NCI-H526 (cell line): ENCODE measurements at regions not wholly inside any gene's neighbourhood (a gene's known extent, or its start where the extent isn't known, plus 50 kb on each side); places are given as distances from the start of the nearest gene placed in this dataset.
"Not testable (repeated sequence)": the region's sequence is repeated elsewhere in the genome, so short reads cannot be mapped to it uniquely, and the experiment has no call there.

Experiments used
- DNase-seq, 2 experiments: peaks; one replicate each; lab custom pipeline; 2025; lab: John Stamatoyannopoulos, UW

DNA sequence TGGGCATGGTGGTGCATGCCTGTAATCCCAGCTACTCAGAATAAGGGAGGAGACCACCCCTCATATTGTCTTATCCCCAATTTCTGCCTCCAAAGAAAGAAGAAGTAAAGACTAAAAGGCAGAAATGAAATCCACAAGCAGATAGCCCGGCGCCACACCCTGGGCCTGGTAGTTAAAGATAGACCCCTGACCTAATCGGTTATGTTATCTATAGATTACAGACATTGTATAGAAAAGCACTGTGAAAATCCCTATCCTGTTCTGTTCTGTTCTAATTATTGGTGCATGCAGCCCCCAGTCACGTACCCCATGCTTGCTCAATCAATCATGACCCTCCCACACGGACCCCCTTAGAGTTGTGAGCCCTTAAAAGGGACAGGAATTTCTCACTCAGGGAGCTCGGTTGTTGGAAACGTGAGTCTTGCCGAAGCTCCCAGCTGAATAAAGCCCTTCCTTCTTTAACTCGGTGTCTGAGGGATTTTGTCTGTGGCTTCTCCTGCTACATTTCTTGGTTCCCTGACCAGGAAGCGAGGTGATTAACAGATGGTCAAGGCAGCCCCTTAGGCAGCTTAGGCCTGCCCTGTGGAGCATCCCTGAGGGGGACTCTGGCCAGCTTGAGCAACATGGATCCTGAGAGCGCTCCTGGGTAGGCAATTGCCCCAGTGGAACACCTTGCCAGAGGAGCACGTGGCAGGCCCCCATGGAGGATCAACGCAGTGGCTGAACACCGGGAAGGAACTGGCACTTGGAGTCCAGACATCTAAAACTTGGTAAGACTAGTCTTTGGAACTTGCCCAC lies 188.7 kb upstream of the NDUFV2 start:
- DNase-seq = not testable (repeated sequence)

DNA sequence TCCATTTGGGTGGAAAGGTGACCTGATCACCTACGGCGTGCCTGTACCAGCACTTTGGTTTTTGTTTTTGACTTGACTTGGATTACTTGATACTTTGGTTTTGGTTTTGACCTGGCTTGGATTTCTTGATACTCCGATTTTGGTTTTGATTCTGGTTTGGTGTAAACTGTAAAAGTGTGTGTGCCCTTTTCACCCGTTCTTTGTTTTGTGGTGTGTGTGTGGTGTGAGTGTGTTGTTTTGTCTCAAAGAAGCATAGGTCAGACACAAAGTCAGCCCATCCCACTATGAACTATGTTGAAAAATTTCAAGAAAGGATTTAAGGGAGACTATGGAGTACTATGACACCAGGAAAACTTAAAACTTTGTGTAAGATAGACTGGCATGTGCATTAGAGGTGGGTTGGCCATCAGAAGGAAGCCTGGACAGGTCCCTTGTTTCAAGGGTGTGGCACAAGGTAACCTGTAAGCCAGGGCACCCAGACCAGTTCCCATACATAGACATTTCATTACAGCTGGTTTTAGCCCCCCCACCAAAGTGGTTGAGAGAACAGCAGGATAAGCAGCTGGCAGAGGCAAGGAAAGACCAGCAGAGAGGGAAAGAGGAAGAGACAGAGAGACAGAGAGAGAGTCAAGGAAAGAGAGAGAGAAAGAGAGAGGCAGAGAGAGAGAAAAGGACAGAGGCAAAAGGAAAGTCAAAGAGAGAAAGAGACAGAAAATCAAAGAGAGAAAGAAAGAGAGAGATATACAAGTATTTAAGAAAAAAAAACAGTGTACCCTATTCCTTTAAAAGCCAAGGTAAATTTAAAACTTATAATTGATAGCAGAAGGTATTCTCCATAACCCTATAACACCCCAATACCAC lies 187.9 kb upstream of the NDUFV2 start:
- not testable (repeated sequence) for DNase-seq

DNA sequence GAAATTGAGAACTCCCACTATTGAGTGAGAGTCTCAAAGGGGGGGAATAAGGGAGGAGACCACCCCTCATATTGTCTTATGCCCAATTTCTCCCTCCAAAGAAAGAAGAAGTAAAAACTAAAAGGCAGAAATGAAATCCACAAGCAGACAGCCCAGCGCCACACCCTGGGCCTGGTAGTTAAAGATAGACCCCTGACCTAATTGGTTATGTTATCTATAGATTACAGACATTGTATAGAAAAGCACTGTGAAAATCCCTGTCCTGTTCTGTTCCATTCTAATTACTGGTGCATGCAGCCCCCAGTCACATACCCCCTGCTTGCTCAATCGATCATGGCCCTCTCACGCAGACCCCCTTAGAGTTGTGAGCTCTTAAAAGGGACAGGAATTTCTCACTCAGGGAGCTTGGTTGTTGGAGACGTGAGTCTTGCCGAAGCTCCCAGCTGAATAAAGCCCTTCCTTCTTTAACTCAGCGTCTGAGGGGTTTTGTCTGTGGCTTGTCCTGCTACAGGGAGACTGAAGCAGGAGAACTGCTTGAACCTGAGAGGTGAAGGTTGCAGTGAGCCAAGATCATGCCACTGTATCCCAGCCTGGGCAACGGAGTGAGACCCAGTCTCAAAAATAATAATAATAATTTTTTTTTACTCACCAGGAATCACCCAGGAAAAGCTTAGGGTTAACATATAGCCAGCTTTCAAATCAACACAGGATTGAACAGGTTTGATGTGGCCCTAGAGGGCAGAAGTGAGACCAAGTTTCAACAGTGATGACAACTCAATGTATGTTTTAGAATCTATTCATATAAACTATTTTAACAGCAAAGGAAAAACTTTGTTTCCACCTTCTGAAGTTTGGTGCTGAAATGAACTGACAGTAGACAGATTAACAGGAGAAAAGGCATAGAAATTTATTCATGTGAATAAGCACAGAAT lies 181.4 kb upstream of the NDUFV2 start:
- DNase-seq = not testable (repeated sequence)

DNA sequence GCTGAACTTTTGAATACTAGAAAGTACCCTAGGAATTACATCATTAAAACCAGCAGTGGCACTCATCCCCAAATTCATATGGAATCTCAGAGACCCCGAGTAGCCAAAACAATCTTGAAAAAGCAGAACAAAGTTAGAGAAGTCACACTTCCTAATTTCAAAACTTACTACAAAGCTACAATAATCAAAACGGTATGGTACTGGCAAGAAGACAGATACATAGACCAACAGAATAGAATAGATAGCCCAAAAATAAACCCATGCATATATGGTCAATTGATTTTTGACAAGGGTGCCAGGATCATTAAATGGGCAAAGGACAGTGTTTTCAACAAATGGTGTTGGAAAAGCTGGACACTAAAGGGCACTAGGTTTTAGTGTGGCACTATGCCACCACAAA lies 176.0 kb upstream of the NDUFV2 start:
- DNase-seq = no peak

DNA sequence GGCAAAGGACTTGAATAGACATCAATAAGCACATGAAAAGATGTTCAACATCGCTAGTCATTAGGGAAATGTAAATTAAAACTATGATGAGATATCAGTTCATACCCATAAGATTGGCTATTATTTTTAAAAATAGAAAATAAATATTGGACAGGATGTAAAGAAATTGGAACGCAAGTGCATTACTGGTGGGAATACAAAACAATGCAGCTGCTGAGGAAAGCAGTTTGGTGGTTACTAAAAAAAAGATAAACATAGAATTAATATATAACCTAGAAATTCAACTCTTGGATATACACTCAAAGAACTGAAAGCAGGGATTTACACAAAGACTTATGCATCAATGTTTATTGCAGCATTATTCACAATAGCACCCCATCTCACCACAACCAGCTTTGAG lies 174.5 kb upstream of the NDUFV2 start:
- no peak for DNase-seq

DNA sequence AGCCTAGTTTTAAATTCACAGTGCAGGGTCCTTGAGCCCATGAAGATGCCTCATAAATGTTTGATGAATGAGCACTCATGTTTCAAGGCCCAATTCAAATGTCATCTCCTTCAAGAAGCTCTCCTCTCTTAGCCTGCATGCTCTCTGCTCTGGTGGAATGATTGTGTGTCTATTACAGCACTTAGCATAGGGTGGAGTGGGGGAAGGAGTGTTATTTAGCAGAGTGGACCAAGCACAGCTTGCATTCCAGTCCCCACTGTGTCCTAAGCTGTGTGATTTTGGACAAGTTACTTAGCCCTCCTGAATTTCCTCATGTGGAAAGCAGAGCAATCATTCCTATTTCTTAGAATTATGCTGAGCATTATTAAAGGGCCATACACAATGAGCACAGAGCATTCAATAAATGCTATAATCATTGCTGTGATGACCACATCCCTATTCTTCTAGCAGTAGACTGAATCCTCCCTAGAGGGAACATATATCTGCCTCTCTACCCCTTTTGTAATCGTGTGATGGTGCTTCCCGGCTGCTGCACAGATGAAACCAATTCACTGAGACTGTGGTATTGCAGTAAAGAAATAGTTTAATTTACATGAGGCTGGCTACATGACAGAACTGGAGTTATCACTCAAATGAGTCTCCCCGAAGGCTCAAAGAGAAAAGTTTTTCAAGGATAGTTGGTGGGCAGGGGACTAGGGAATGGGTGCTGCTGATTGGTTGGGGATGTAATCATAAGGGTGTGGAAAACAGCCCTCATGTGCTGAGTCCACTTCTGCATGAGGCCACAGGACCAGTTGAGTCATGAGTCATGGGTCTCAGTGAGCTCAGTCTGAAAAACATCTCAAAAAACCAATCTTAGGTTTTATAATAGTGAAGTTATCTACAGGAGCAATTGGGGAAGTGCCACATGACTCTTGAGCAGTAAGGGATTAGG lies 173.4 kb upstream of the NDUFV2 start:
- DNase-seq = no peak

DNA sequence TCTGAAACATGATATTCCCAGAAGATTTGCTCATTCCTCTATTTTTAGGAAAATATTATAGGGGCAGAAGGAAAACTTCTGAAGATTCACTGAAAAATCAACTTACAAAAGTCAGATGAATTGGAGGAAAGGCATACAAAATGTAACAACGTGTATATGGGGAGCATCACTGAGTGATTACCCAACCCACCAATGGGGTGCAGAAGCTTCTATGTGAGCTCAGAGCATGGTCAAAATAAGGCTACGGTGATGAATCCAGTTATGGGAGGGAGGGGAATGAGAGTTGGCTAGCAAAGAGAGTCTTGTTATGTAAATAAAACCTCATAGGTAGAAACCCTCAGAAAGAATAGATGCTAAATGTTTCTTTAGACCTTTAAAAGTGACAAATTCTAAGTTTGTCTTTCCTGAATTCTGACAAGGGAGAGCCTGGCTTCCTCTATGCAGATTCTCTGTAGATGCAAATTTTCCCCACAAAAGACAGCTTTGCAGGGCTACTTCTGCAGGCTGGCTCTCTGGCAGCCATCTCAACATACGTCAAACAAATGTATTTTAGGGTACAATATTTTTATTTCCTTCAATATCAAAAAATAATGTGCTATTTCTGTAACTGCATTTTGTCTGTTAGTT lies 171.4 kb upstream of the NDUFV2 start:
- DNase-seq = peak in 1 of 2 experiments; percentile 19

DNA sequence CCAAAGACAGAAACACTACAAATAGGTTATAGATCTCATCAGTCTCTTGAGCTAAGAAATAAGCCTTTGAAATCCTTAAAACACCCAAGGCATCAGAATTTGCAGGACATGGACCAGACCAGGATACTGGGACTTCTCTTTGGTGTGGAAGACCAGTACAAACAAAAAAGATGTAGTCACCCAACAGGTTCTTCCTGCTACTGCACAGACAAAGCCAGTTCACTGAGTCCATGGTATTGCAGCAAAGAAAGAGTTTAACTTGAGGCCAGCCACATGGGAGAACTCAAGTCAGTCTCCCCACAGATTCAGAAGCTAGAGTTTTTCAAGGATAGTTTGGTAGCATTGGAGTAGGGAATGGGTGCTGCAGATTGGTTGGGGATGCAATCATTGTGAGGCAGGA lies 169.6 kb upstream of the NDUFV2 start:
- DNase-seq = no peak

DNA sequence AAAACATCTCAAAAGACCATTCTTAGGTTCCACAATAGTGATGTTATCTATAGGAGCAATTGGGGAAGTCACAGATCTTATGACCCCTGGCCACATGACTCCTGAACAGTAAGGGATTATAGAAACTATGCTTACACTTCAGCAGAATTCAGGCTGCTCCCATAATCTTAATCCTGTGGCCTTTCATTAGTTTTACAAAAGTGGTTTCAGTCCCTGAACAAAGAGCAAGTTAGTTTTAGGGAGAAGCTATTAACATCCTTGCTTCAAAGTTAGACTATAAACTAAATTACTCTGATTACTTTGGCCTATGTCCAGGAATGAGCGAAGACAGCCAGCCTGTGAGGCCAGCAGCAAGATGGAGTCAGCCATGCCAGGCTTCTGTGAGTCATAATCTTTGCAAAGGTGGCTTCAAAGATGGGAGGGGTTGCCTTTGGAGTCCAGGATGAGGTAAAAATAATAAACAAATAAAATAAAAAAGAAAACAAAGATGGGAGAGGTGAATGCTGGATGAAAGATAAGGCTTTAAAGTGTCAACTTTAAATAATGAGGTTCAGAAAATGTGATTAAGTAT lies 168.7 kb upstream of the NDUFV2 start:
- DNase-seq = no peak

DNA sequence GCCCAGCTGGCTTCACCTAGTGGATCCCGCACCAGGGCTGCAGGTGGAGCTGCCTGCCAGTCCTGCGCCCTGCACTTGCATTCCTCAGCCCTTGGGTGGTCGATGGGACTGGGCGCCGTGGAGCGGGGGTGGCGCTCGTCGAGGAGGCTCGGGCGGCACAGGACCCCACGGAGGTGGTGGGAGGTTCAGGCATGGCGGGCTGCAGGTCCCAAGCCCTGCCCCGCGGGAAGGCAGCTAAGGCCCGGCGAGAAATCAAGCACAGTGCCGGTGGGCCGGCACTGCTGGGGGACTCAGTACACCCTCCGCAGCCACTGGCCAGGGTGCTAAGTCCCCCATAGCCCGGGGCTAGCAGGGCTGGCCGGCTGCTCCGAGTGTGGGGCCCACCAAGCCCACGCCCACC lies 167.2 kb upstream of the NDUFV2 start:
- DNase-seq = not testable (repeated sequence)

DNA sequence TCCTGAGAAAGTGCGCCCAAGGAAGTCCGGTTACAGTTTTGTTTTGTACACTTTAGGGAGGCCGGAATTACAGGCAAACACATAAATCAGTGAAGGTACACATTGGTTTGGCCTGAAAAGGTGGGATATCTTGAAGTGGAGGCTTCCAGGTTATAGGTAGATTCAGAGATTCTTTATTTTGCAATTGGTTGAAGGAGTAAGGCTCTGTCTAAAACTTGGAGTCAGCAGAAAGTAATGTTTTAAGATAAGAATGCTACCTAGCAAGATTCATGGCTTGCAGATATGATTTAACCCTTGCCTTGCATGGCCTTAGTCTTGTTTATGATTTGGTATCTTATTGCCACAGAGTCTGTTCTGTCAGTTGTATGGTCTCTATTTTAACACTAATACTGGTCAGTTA lies 165.9 kb upstream of the NDUFV2 start:
- no peak for DNase-seq

DNA sequence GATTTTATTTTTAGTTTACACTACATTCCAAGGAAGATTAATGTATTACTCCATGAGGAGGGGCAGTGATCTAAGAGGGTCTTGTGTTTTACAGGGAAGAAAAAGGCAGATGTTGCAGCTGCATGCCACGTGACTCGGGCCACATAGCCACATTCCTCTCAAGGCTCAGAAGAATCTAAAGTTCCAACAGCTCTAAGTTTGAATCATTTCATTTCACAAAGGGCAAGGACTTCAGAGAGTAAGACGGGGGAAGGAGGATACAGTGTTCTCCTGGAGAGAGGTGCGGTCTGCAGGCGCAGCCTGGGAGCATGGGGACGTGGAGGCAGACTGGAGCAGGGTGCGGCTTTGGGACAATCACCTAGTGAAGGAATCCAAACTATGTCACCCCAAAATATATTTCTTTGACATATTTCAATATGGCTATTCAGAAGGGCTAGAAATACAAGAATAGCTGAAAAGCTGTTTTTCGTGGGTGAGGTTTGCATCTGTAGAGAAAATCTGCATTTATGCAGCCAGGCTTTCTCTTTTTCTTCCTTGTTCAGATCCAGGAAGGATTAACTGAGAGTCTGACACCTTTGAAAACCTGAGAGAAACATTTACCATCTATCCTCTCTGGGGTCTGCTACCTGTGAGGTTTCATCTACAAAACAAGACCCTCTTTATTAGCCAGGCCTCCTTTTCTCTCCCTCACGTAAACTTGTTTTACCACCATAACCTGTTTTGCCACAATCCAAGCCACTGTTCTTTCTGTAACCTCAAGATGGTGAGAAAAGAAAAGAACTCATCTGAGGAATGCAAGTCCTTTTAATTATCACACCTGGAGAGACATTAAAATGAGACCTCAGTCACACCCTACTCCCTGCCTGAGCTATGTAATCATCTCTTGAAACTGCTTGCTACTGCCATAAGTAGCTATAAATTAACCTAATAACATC lies 165.1 kb upstream of the NDUFV2 start:
- DNase-seq = no peak

DNA sequence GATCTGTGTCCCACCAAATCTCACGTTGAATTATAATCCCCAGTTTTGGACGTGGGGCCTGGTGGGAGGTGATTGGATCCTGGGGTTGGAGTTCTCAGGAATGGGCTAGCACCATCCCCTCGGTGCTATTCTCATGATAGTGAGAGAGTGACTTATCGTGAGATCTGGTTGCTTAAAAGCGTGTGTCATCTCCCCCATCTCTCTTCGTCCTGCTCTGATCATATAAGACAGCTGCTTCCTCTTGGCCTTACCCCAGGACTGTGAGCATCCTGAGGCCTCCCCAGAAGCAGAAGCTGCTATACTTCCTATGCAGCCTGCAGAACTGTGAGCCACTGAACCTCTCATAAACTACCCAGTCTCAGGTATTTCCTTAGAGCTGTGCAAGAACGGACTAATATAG lies 163.7 kb upstream of the NDUFV2 start:
- no peak for DNase-seq

DNA sequence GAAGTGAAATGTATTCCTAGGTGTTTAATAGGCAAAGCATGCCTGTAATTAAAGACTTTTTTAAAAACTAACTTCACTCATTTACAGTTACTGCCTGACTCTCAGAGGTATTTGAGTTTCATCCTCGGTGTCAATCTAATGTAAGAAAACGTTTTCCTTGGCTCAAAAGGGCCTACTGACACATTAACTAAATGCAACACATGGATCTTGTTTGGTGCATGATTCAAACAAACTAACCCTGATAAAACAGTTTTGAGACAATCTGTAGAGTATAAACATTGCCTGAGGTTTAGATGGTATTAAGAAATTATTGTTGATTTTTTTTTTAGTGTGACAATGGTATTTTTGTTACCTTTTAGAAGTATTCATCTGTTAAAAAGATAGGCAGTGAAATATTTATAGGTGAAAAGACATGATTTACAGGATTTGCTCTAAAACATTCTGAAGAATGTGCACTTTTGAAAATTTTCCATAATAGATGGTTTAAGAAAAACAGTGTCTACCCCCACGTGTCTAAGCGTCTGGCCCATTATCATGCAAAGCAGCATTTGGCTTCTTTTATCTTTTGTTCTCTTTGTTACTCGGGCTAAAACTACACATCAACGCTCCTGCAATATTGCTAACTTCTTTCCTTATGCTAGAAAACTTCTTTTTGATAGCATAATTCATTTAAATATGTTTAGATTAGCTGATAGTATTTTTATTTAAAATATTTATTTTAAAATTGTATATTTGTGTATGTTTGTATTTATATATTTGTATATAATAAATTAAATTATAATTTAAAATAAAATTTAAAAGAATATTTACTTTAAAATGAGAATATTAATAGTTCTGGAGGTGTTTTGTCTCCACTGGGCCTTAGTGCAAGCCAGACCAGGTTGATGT lies 160.2 kb upstream of the NDUFV2 start:
- no peak for DNase-seq

DNA sequence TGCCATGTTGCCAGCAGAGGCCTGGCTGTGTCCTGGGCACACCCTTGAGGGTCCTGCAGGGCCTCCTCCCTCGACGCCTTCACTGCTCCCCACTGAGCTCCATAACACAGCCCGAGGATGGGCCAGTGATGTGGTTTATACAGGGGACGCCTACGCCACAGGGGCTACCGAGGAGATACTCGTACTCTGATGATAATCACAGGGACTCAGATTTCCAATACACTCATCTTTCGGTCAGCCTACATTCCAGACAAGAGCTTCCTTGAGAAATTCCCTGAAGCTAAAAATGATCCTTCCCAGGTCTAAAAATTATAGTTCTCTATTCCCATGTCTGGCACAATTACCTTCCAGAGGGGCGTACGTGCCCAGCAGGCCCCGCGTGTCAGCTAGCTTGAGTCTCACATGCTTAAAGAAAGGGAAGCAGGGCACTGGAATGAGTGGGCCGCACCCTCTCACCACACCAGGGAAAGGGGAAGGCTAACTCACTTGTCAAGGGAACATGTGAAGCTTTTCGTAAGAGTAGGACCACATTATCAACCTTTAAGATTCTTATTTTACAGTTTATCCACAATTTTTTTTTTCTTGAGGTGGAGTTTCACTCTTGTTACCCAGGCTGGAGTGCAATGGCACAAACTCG lies 159.5 kb upstream of the NDUFV2 start:
- DNase-seq = no peak

DNA sequence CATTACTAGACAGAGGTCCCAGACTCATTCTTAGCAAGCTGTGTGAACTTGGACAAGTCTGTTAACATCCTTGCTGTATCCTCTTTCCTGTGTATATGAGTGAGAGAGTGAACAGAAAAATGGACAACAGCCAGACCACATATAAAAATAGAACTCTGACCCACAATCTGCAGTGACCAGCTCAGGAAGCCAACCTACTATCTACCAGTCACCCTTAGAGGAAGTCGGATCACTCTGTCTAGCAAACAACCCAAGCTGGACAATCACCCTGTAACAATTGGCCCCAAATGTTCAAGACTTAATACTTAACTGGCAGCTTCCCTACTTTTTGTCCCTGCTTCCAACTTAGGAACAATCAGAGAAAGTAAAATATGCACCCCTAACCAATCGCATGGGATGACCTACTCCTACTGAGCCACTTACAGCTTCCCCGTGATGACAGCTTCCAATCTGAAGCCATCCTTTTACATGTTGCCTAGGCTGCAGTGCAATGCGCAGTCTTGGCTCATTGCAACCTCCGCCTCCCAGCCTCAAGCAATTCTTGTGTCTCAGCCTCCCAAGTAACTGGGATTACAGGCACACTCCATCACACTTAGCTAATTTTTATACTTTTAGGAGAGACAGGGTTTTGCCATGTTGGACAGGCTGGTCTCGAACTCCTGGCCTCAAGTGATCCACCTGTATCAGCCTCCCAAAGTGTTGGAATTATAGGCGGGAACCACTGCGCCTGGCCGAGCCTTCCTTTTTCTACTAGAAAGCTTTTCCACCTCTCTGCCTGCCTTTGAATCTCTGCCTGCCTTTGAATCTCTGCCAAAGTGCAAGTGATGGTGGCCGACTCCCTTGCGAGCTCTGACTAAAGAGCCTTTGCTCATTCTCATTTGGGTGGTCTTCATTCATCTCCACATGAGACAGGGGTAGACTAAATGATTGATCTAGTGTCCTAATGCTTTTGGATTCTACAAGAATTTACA lies 158.3 kb upstream of the NDUFV2 start:
- no peak for DNase-seq
